ENCODE measurements at regions not wholly inside any gene's neighbourhood (a gene's known extent, or its start where the extent isn't known, plus 50 kb on each side); places are given as distances from the start of the nearest gene placed in this dataset.

GRCh38 chr9:75505654-75506053, 384.8 kb upstream of the PCSK5 start:
- Histone ChIP-seq H3K4me2 (no peak overlapping the region), H3K27me3 (ENCODE audit: insufficient read depth) (no peaks in the 10 kb centered on the region), H3K9me3 (no peaks in the 10 kb centered on the region), H2AFZ (ENCODE audit: low read depth) (no peak overlapping the region), H3K9me2 (0 out of 2 replicates have a peak, but pooled peaks cover 3% of the 10 kb centered on the region), H3K4me3 (ENCODE audit: low read depth in 2 of 2, low read length in 1 of 2) (no peak overlapping the region), H3F3A (replicated peaks; ENCODE audit: insufficient read depth) (no peaks in the 10 kb centered on the region), H3K9ac (no peak overlapping the region), H3K27ac (ENCODE audit: low read depth in 2 of 2, low read length in 1 of 2) (no peak overlapping the region), H4K20me1 (ENCODE audit: insufficient read depth) (no peaks in the 10 kb centered on the region), H3K4me1 (ENCODE audit: control insufficient read depth in 1 of 2, insufficient read depth in 2 of 2, low read depth in 1 of 2, low read length in 1 of 2) (no peaks in the 10 kb centered on the region), H3K36me3 (replicated peaks in 1 of 2; ENCODE audit: control insufficient read depth in 1 of 2, insufficient read depth in 2 of 2, low read length in 1 of 2) (no peaks in the 10 kb centered on the region), H3K79me2 (ENCODE audit: insufficient read depth) (no peaks in the 10 kb centered on the region)
- ChIA-PET POLR2A (no interaction called here), CTCF (no interaction called here)
- TF ChIP-seq TEAD4 (IDR thresholded peaks at IDR 0.05; ENCODE audit: borderline replicate concordance, insufficient read depth) (no peak), GABPA (IDR thresholded peaks at IDR 0.05; ENCODE audit: low read depth) (no peak), RCOR1 (IDR thresholded peaks at IDR 0.05; ENCODE audit: low read length) (no peak), TAF1 (IDR thresholded peaks at IDR 0.05; ENCODE audit: borderline replicate concordance, low read depth, low read length) (no peak), YY1 (IDR thresholded peaks at IDR 0.05; ENCODE audit: low read depth) (no peak), EZH2phosphoT487 (IDR thresholded peaks at IDR 0.05; ENCODE audit: borderline replicate concordance, low read depth) (no peak), JUND (IDR thresholded peaks at IDR 0.05) (no peak), RFX5 (IDR thresholded peaks at IDR 0.05; ENCODE audit: low read length) (no peak), MXI1 (IDR thresholded peaks at IDR 0.05; ENCODE audit: low read depth, low read length) (no peak), FOXM1 (IDR thresholded peaks at IDR 0.05; ENCODE audit: low read depth) (no peak), ELF1 (IDR thresholded peaks at IDR 0.05) (no peak), POLR2AphosphoS5 (IDR thresholded peaks at IDR 0.05; ENCODE audit: low read depth, low read length) (no peak), SIN3A (IDR thresholded peaks at IDR 0.05; ENCODE audit: borderline replicate concordance, low read depth, low read length) (no peak), ZBTB33 (IDR thresholded peaks at IDR 0.05; ENCODE audit: borderline replicate concordance, low read depth) (no peak)
- TF ChIP-seq, protein P1, sequence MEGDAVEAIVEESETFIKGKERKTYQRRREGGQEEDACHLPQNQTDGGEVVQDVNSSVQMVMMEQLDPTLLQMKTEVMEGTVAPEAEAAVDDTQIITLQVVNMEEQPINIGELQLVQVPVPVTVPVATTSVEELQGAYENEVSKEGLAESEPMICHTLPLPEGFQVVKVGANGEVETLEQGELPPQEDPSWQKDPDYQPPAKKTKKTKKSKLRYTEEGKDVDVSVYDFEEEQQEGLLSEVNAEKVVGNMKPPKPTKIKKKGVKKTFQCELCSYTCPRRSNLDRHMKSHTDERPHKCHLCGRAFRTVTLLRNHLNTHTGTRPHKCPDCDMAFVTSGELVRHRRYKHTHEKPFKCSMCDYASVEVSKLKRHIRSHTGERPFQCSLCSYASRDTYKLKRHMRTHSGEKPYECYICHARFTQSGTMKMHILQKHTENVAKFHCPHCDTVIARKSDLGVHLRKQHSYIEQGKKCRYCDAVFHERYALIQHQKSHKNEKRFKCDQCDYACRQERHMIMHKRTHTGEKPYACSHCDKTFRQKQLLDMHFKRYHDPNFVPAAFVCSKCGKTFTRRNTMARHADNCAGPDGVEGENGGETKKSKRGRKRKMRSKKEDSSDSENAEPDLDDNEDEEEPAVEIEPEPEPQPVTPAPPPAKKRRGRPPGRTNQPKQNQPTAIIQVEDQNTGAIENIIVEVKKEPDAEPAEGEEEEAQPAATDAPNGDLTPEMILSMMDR (IDR thresholded peaks at IDR 0.05), result no peak
- no peak for DNase-seq

- Histone ChIP-seq H3K36me3 (replicated peaks in 1 of 2; ENCODE audit: control insufficient read depth in 1 of 2, insufficient read depth in 2 of 2, low read length in 1 of 2) (no peaks in the 10 kb centered on the region), H3K9me3 (no peaks in the 10 kb centered on the region), H3K27me3 (ENCODE audit: insufficient read depth) (no peaks in the 10 kb centered on the region), H3K4me2 (no peak overlapping the region), H2AFZ (ENCODE audit: low read depth) (no peak overlapping the region), H3K4me1 (ENCODE audit: control insufficient read depth in 1 of 2, insufficient read depth in 2 of 2, low read depth in 1 of 2, low read length in 1 of 2) (no peaks in the 10 kb centered on the region), H3K4me3 (ENCODE audit: low read depth in 2 of 2, low read length in 1 of 2) (no peak overlapping the region), H3F3A (replicated peaks; ENCODE audit: insufficient read depth) (no peaks in the 10 kb centered on the region), H3K9ac (no peak overlapping the region), H4K20me1 (ENCODE audit: insufficient read depth) (no peaks in the 10 kb centered on the region), H3K27ac (ENCODE audit: low read depth in 2 of 2, low read length in 1 of 2) (no peak overlapping the region), H3K79me2 (ENCODE audit: insufficient read depth) (no peaks in the 10 kb centered on the region), H3K9me2 (no peaks in the 10 kb centered on the region)
- ChIA-PET POLR2A (no interaction called here), CTCF (no interaction called here)
- DNase-seq, result no peak
- TF ChIP-seq EP300 (IDR thresholded peaks at IDR 0.05; ENCODE audit: borderline replicate concordance in 1 of 2, low read depth in 1 of 2, low read length in 1 of 2), result no peak
- no peak for TF ChIP-seq TCF12 (IDR thresholded peaks at IDR 0.05)
- TF ChIP-seq ELF1 (IDR thresholded peaks at IDR 0.05), result no peak
- no peak for TF ChIP-seq YY1 (IDR thresholded peaks at IDR 0.05; ENCODE audit: low read depth)
- TF ChIP-seq, protein P2, sequence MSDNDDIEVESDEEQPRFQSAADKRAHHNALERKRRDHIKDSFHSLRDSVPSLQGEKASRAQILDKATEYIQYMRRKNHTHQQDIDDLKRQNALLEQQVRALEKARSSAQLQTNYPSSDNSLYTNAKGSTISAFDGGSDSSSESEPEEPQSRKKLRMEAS (IDR thresholded peaks at IDR 0.05; ENCODE audit: low read depth), result no peak
- TF ChIP-seq FOXJ3 (CRISPR knock-in tag; IDR thresholded peaks at IDR 0.05), result no peak
- no peak for TF ChIP-seq GABPA (IDR thresholded peaks at IDR 0.05; ENCODE audit: low read depth)
- TF ChIP-seq GATA2 (CRISPR knock-in tag; IDR thresholded peaks at IDR 0.05), result no peak
- TF ChIP-seq RFX5 (IDR thresholded peaks at IDR 0.05; ENCODE audit: low read length), result no peak
Measured at GRCh38 chr9:75529463-75529862, 361.0 kb upstream of the PCSK5 start.
